ENCODE measurements at regions not wholly inside any gene's neighbourhood (a gene's known extent, or its start where the extent isn't known, plus 50 kb on each side); places are given as distances from the start of the nearest gene placed in this dataset.

GRCh38 chr18:22091341-22091740, 78.0 kb upstream of the GATA6 start:
- Histone ChIP-seq H3F3A (ENCODE audit: low read depth) (no peaks in the 10 kb centered on the region), H4K20me1 (ENCODE audit: low read depth) (no peaks in the 10 kb centered on the region), H3K36me3 (no peaks in the 10 kb centered on the region), H3K4me3 (no peak overlapping the region), H3K79me2 (ENCODE audit: low read depth) (no peaks in the 10 kb centered on the region), H3K27me3 (no peaks in the 10 kb centered on the region), H3K4me2 (no peak overlapping the region), H2AFZ (replicated peaks) (no peak overlapping the region), H3K27ac (no peak overlapping the region), H3K9me3 (ENCODE audit: low read depth) (no peaks in the 10 kb centered on the region), H3K9ac (no peak overlapping the region), H3K4me1 (no peaks in the 10 kb centered on the region)
- H3K4me1 Mint-ChIP-seq = peaks cover 22% of the 10 kb centered on the region
- TF ChIP-seq CTCF (IDR thresholded peaks at IDR 0.05) (no peak), EZH2 (IDR thresholded peaks at IDR 0.05) (no peak), EZH2phosphoT487 (IDR thresholded peaks at IDR 0.05) (no peak)
- H3K4me3 Mint-ChIP-seq = no peak overlapping the region
- no peak for DNase-seq (ENCODE audit: low spot score)
- no peaks in the 10 kb centered on the region for H3K9me3 Mint-ChIP-seq
- no peaks in the 10 kb centered on the region for H3K36me3 Mint-ChIP-seq
- no peaks in the 10 kb centered on the region for H3K27me3 Mint-ChIP-seq (ENCODE audit: insufficient read depth, low read depth)
- H3K27ac Mint-ChIP-seq = no peak overlapping the region

GRCh38 chr18:22093731-22094357, 75.5 kb upstream of the GATA6 start:
- Histone ChIP-seq H3K4me2 (no peak overlapping the region), H3K4me1 (no peaks in the 10 kb centered on the region), H3K27ac (no peak overlapping the region), H3K79me2 (ENCODE audit: low read depth) (no peaks in the 10 kb centered on the region), H3K27me3 (no peaks in the 10 kb centered on the region), H2AFZ (replicated peaks) (no peak overlapping the region), H3K9me3 (ENCODE audit: low read depth) (no peaks in the 10 kb centered on the region), H3K9ac (no peak overlapping the region), H3K36me3 (no peaks in the 10 kb centered on the region), H3F3A (ENCODE audit: low read depth) (no peaks in the 10 kb centered on the region), H3K4me3 (no peak overlapping the region), H4K20me1 (ENCODE audit: low read depth) (no peaks in the 10 kb centered on the region)
- no peak for DNase-seq (ENCODE audit: low spot score)
- H3K4me3 Mint-ChIP-seq = no peak overlapping the region
- no peaks in the 10 kb centered on the region for H3K9me3 Mint-ChIP-seq
- peaks cover 25% of the 10 kb centered on the region for H3K4me1 Mint-ChIP-seq
- H3K27ac Mint-ChIP-seq = no peak overlapping the region
- H3K36me3 Mint-ChIP-seq = no peaks in the 10 kb centered on the region
- no peak for TF ChIP-seq CTCF (IDR thresholded peaks at IDR 0.05)
- no peak for TF ChIP-seq EZH2 (IDR thresholded peaks at IDR 0.05)
- no peak for TF ChIP-seq EZH2phosphoT487 (IDR thresholded peaks at IDR 0.05)
- no peaks in the 10 kb centered on the region for H3K27me3 Mint-ChIP-seq (ENCODE audit: insufficient read depth, low read depth)

DNA sequence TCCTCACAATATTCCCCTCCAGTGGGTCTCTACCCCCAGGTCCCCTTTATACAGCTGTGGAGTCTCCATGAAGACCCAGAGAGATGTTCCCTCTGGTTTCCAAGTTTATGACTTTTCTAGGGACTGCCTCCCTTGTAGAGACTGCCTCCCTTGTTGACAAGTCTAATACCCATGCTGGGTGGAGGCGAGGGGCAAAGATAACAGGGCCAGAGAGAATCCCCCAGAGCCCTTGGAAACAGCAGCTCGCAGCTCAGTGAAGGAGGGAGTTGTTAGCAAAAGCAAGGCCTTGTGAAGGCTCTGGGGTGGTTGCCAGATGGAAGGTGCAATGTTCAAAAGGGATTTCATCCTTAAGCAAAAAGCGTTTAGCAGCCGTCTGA, 75.0 kb upstream of the GATA6 start:
- H3K27me3 ChIP-seq = no peaks in the 10 kb centered on the region
- no peak overlapping the region for H3K4me3 Mint-ChIP-seq
- no peaks in the 10 kb centered on the region for H3K36me3 ChIP-seq
- H3K27ac ChIP-seq = no peak overlapping the region
- TF ChIP-seq EZH2 (IDR thresholded peaks at IDR 0.05) (no peak), CTCF (IDR thresholded peaks at IDR 0.05) (no peak), EZH2phosphoT487 (IDR thresholded peaks at IDR 0.05) (no peak)
- H3K36me3 Mint-ChIP-seq = no peaks in the 10 kb centered on the region
- no peaks in the 10 kb centered on the region for H3K4me1 ChIP-seq
- H3K4me1 Mint-ChIP-seq = peaks cover 20% of the 10 kb centered on the region
- no peak overlapping the region for H2AFZ ChIP-seq (replicated peaks)
- no peak overlapping the region for H3K4me2 ChIP-seq
- H3K27me3 Mint-ChIP-seq (ENCODE audit: insufficient read depth, low read depth) = no peaks in the 10 kb centered on the region
- H3K79me2 ChIP-seq (ENCODE audit: low read depth) = no peaks in the 10 kb centered on the region
- H4K20me1 ChIP-seq (ENCODE audit: low read depth) = no peaks in the 10 kb centered on the region
- no peaks in the 10 kb centered on the region for H3K9me3 ChIP-seq (ENCODE audit: low read depth)
- H3K4me3 ChIP-seq = no peak overlapping the region
- H3K9ac ChIP-seq = no peak overlapping the region
- no peaks in the 10 kb centered on the region for H3F3A ChIP-seq (ENCODE audit: low read depth)
- H3K27ac Mint-ChIP-seq = no peak overlapping the region
- H3K9me3 Mint-ChIP-seq = no peaks in the 10 kb centered on the region
- DNase-seq (ENCODE audit: low spot score) = no peak

Measured in neural progenitor cell (in vitro differentiated cells).